Epithelial cell of prostate (primary cell): ENCODE measurements at regions not wholly inside any gene's neighbourhood (a gene's known extent, or its start where the extent isn't known, plus 50 kb on each side); places are given as distances from the start of the nearest gene placed in this dataset.
"Not testable (repeated sequence)": the region's sequence is repeated elsewhere in the genome, so short reads cannot be mapped to it uniquely, and the experiment has no call there.

ENCODE experiments used
- DNase-seq: peaks from one replicate; pipeline ENCODE4 v3.0.0-alpha.2; 2011; ENCODE audit warnings: low read depth, low spot score
- H3K27ac ChIP-seq: fragments of 450-650 bp; 2 replicates; pipeline ENCODE4 v1.5.1; 2017; ENCODE audit warnings: mild to moderate bottlenecking

GRCh38 chr10:61818251-61818650 is 83.2 kb upstream of the ARID5B start:
- DNase-seq, H3K27ac ChIP-seq: not testable (repeated sequence)

- no peak for DNase-seq
- no peak overlapping the region for H3K27ac ChIP-seq
Measured at GRCh38 chr10:61819208-61819607, 82.3 kb upstream of the ARID5B start.

GRCh38 chr10:61821153-61821552 is 80.3 kb upstream of the ARID5B start:
- DNase-seq = no peak
- H3K27ac ChIP-seq = no peak overlapping the region

- no peak overlapping the region for H3K27ac ChIP-seq
- DNase-seq = no peak
Measured at GRCh38 chr10:61821693-61822092, 79.8 kb upstream of the ARID5B start.

- DNase-seq = no peak
- no peak overlapping the region for H3K27ac ChIP-seq
Measured at GRCh38 chr10:61822096-61822495, 79.4 kb upstream of the ARID5B start.

- no peak overlapping the region for H3K27ac ChIP-seq
- no peak for DNase-seq
Measured at GRCh38 chr10:61822781-61823230, 78.7 kb upstream of the ARID5B start.

GRCh38 chr10:61825001-61825400 is 76.5 kb upstream of the ARID5B start:
- no peak for DNase-seq
- no peak overlapping the region for H3K27ac ChIP-seq

- H3K27ac ChIP-seq = no peak overlapping the region
Measured at GRCh38 chr10:61825628-61826027, 75.9 kb upstream of the ARID5B start.

GRCh38 chr10:61828034-61828433 is 73.5 kb upstream of the ARID5B start:
- no peak overlapping the region for H3K27ac ChIP-seq
- DNase-seq = no peak

More at GRCh38 chr10:61825628-61826027, 75.9 kb upstream of the ARID5B start:
- DNase-seq = no peak

GRCh38 chr10:61828788-61829187 is 72.7 kb upstream of the ARID5B start:
- DNase-seq = no peak
- H3K27ac ChIP-seq = no peak overlapping the region

GRCh38 chr10:61830072-61830845 is 71.2 kb upstream of the ARID5B start:
- no peak overlapping the region for H3K27ac ChIP-seq
- DNase-seq = no peak

GRCh38 chr10:61830846-61831273 is 70.6 kb upstream of the ARID5B start:
- DNase-seq = no peak
- H3K27ac ChIP-seq = no peak overlapping the region

GRCh38 chr10:61832866-61833481 is 68.5 kb upstream of the ARID5B start:
- DNase-seq = no peak

GRCh38 chr10:61834519-61834918 is 67.0 kb upstream of the ARID5B start:
- no peak for DNase-seq
- H3K27ac ChIP-seq = peak overlapping the region; percentile 67

More at GRCh38 chr10:61832866-61833481, 68.5 kb upstream of the ARID5B start:
- no peak overlapping the region for H3K27ac ChIP-seq

- peak overlapping the region; percentile 67 for H3K27ac ChIP-seq
- peak; percentile 27 for DNase-seq
Measured at GRCh38 chr10:61835069-61835945, 66.2 kb upstream of the ARID5B start.

GRCh38 chr10:61835946-61836887 is 65.3 kb upstream of the ARID5B start:
- DNase-seq = no peak

GRCh38 chr10:61836888-61837754 is 64.4 kb upstream of the ARID5B start:
- peak; percentile 18 for DNase-seq
- peak overlapping the region; percentile 67 for H3K27ac ChIP-seq

More at GRCh38 chr10:61835946-61836887, 65.3 kb upstream of the ARID5B start:
- peak overlapping the region; percentile 67 for H3K27ac ChIP-seq

GRCh38 chr10:61837755-61838171 is 63.7 kb upstream of the ARID5B start:
- no peak for DNase-seq
- H3K27ac ChIP-seq = peak overlapping the region; percentile 67

- no peak for DNase-seq
- H3K27ac ChIP-seq = no peak overlapping the region
Measured at GRCh38 chr10:61839916-61840315, 61.6 kb upstream of the ARID5B start.
